KMS-11 (cell line): ENCODE measurements at regions not wholly inside any gene's neighbourhood (a gene's known extent, or its start where the extent isn't known, plus 50 kb on each side); places are given as distances from the start of the nearest gene placed in this dataset.

Experiments used
- H2AFZ ChIP-seq: fragments of 200-600 bp; sonication (generic); 2 replicates; pipeline ENCODE4 v1.6.1; 2016; ENCODE audit warnings: antibody characterized with exemption, mixed run types, low read depth
- H3K27ac ChIP-seq: fragments of 200-600 bp; sonication (generic); 2 replicates; pipeline ENCODE4 v1.6.1; 2016; ENCODE audit warnings: mild to moderate bottlenecking, mixed run types
- H3K27me3 ChIP-seq: fragments of 200-600 bp; sonication (generic); 2 replicates; pipeline ENCODE4 v1.6.1; 2017; ENCODE audit warnings: mild to moderate bottlenecking, low read depth, mixed run types, moderate library complexity; ENCODE audit not compliant: insufficient read depth
- H3K36me3 ChIP-seq: fragments of 200-600 bp; sonication (generic); 2 replicates; pipeline ENCODE4 v1.6.1; 2017; ENCODE audit warnings: mild to moderate bottlenecking, mixed run types; ENCODE audit not compliant: insufficient read depth
- H3K4me1 ChIP-seq: fragments of 200-600 bp; sonication (generic); 2 replicates; pipeline ENCODE4 v1.6.1; 2016; ENCODE audit warnings: mild to moderate bottlenecking, low read depth, mixed run types; ENCODE audit not compliant: poor library complexity, severe bottlenecking
- H3K4me2 ChIP-seq: fragments of 200-600 bp; sonication (generic); 2 replicates; pipeline ENCODE4 v1.7.0; 2016; ENCODE audit warnings: mild to moderate bottlenecking, mixed run types
- H3K4me3 ChIP-seq: fragments of 200-600 bp; sonication (generic); IDR thresholded peaks from 2 replicates; pipeline ENCODE4 v1.6.1; 2017; ENCODE audit warnings: low read depth, low read length, mixed read lengths; ENCODE audit not compliant: insufficient read depth
- H3K79me2 ChIP-seq: fragments of 200-600 bp; sonication (generic); 2 replicates; pipeline ENCODE4 v1.6.1; 2016; ENCODE audit warnings: low read depth, mixed run types; ENCODE audit not compliant: insufficient read depth
- H3K9ac ChIP-seq: fragments of 200-600 bp; sonication (generic); 2 replicates; pipeline ENCODE4 v1.6.1; 2016; ENCODE audit warnings: mild to moderate bottlenecking, mixed run types
- H4K20me1 ChIP-seq: fragments of 200-600 bp; sonication (generic); 2 replicates; pipeline ENCODE4 v1.6.1; 2016; ENCODE audit warnings: mild to moderate bottlenecking, mixed run types; ENCODE audit not compliant: insufficient read depth
- TF ChIP-seq, protein P1 (sequence below): fragments of 200-600 bp; sonication (generic); conservative IDR thresholded peaks from 2 replicates; pipeline ENCODE4 v1.6.1; 2017; ENCODE audit warnings: low read depth, mild to moderate bottlenecking, antibody characterized with exemption, low read length, moderate library complexity, mixed read lengths

DNA sequence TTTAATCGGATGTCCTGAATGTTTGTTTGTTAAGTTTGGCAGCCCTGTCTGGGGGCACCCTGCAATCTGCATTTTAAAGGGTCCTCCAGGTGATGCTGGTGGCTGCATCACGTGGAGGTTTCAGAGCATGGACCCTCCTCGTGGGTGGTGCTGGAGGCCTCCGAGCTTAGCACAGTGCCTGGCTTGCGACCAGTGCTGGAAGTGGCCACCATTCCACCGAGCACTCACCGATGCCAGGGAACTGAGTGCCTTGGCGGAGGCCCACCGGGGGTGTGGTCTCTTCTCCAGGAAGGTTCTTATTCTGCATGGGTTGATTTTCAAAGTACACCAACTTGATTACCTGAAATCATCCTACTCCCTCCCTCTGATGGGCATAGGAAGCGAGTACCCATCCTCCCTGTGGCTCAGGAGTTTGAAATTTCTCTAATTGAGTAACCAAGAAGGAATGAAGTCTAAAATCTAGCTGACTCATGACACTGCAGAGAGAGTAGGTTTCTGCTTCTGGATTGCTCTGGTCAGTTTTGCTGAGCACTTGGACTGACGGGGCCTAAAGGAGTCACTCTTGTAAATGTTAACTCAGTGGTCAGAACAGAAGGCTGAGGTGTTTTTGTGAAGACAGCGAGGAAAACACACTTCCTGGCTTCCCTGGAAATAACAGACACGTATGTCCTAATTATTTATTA, 58.1 kb upstream of the SLC66A3 start:
- peaks cover 11% of the 10 kb centered on the region for H3K4me1 ChIP-seq
- TF ChIP-seq, protein P1, sequence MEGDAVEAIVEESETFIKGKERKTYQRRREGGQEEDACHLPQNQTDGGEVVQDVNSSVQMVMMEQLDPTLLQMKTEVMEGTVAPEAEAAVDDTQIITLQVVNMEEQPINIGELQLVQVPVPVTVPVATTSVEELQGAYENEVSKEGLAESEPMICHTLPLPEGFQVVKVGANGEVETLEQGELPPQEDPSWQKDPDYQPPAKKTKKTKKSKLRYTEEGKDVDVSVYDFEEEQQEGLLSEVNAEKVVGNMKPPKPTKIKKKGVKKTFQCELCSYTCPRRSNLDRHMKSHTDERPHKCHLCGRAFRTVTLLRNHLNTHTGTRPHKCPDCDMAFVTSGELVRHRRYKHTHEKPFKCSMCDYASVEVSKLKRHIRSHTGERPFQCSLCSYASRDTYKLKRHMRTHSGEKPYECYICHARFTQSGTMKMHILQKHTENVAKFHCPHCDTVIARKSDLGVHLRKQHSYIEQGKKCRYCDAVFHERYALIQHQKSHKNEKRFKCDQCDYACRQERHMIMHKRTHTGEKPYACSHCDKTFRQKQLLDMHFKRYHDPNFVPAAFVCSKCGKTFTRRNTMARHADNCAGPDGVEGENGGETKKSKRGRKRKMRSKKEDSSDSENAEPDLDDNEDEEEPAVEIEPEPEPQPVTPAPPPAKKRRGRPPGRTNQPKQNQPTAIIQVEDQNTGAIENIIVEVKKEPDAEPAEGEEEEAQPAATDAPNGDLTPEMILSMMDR: no peak
- H3K27me3 ChIP-seq: no peaks in the 10 kb centered on the region
- H3K36me3 ChIP-seq: no peaks in the 10 kb centered on the region
- H3K4me3 ChIP-seq: no peak overlapping the region
- no peak overlapping the region for H3K9ac ChIP-seq
- no peaks in the 10 kb centered on the region for H3K79me2 ChIP-seq
- no peaks in the 10 kb centered on the region for H4K20me1 ChIP-seq
- H2AFZ ChIP-seq: no peak overlapping the region
- H3K27ac ChIP-seq: no peak overlapping the region
- H3K4me2 ChIP-seq: no peak overlapping the region

DNA sequence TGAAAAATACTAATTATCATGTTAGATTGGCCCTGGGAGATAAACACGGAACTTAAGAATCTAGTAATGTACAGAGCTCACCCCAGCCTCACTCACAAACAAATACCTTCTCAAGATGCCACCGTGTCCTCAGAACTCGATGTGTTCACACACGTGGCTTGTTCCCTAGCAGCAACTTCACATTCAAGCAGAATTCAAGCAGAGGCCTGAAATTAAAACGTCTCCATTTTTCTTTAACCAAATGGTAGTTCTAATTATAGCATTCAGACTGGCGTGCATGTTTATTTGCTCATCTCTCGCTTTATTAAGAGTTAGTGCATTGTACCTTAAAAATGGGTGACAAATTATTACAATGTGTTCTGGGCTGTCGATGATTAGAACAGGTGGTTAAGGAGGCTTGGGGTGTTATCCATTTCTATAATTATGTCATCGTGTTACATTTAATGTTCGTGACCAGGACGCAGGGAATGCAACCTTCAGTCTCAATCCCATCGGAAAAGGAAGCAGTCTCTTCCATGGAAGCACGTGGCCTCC, 57.3 kb upstream of the SLC66A3 start:
- H4K20me1 ChIP-seq: no peaks in the 10 kb centered on the region
- no peak overlapping the region for H3K9ac ChIP-seq
- no peak overlapping the region for H3K27ac ChIP-seq
- H3K36me3 ChIP-seq: no peaks in the 10 kb centered on the region
- TF ChIP-seq, protein P1: no peak
- H3K4me2 ChIP-seq: no peak overlapping the region
- H3K27me3 ChIP-seq: no peaks in the 10 kb centered on the region
- peaks cover 19% of the 10 kb centered on the region for H3K4me1 ChIP-seq
- H2AFZ ChIP-seq: no peak overlapping the region
- no peaks in the 10 kb centered on the region for H3K79me2 ChIP-seq
- no peak overlapping the region for H3K4me3 ChIP-seq

DNA sequence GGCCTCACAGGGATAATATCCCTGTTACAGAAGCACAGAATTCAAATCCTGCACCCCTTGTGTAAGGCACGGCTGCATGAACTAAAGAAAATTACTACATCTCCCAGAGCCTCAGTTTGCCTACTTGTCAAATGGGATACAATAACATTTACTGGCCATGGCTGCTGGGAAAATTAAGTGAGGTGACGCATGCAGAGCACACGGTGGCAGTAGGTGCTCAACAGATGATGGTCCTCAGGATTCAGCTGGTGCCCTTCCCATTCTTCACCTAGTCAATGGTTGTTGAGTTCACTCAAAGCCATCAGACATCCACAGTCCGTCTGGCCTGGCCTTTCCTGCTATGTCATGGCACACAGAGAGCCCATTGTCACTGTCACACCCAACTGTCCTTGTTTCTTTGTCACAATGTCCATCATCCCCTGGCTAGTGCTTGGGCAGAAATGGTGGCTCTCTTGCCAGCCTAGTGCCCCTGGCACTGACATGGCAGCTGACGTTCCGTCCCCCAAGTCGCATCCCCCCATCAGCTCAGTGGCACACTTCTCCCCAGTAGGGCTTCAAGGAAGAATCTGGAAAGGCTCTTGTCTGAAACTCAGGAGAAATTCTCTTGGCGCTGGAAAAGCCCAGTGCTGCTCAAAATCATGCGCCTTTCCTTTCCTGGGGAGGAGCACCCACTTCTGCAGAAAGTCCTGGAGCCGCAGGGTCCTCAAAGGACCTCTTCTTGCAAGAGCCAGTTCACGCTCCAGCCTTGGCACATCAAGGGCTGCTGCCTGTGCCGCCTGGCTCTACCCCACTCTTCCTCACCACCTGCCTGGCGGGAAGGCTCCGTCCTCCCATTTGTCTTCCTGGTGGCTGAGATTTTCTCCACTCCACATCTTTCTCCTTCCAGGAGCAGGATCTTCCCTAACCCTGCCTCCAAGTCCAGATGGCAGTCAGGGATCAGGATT, 55.9 kb upstream of the SLC66A3 start:
- TF ChIP-seq, protein P1: no peak

DNA sequence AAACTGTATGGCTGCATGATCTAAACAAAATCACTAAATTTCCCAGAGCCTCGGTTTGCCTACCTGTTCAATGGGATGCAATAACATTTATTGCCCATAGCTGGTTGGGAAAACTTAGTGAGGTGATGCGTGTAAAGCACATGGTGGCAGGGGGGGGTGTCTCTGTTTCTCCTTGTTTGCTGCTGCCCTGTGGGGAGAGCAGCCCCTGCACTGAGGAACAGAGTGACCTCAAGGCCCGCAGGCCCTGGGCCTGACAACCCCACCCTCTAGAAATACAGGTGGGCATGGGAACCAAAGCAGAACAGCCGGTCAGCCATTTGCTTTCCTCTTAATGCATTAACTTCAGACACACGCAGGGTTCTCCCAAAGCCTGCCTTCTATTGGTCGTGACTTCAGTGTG, 55.1 kb upstream of the SLC66A3 start:
- Histone ChIP-seq H3K79me2 (no peaks in the 10 kb centered on the region), H3K4me2 (no peak overlapping the region), H2AFZ (no peak overlapping the region), H3K4me1 (peaks cover 40% of the 10 kb centered on the region), H3K4me3 (no peak overlapping the region), H3K27ac (no peak overlapping the region), H3K36me3 (no peaks in the 10 kb centered on the region), H3K27me3 (no peaks in the 10 kb centered on the region), H4K20me1 (no peaks in the 10 kb centered on the region), H3K9ac (no peak overlapping the region)
- TF ChIP-seq, protein P1: no peak

More for the DNA sequence above, 55.9 kb upstream of the SLC66A3 start:
- Histone ChIP-seq H3K4me2 (no peak overlapping the region), H3K27me3 (no peaks in the 10 kb centered on the region), H3K27ac (no peak overlapping the region), H3K79me2 (no peaks in the 10 kb centered on the region), H4K20me1 (no peaks in the 10 kb centered on the region), H2AFZ (no peak overlapping the region), H3K9ac (no peak overlapping the region), H3K36me3 (no peaks in the 10 kb centered on the region), H3K4me1 (peaks cover 33% of the 10 kb centered on the region), H3K4me3 (no peak overlapping the region)
